ENCODE measurements at regions not wholly inside any gene's neighbourhood (a gene's known extent, or its start where the extent isn't known, plus 50 kb on each side); places are given as distances from the start of the nearest gene placed in this dataset.

DNA sequence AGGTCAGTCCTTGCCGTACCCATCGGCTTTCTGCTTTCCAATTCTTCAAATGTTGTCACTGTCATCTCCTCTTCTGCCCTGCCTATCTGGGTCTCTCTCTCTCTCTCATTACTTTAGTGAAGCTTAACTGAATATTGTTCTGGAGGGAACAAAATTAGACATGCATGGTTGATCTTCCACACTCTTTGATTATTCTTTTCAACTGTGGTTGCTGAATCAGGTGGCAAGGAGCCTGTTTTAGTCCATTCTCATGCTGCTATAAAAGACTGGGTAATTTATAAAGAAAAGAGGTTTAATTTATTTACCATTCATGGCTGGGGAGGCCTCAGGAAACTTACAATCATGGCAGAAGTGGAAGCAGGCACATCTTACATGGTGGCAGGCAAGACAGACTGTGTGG, 157.9 kb downstream of the ARL4C start:
- intact Hi-C loops (cut with micrococcal nuclease) = no loop called here
- Histone ChIP-seq H2AFZ (ENCODE audit: low read depth, low read length, poor library complexity, severe bottlenecking) (no peak overlapping the region), H3K79me2 (ENCODE audit: insufficient read depth, low read length) (no peaks in the 10 kb centered on the region), H3K27me3 (ENCODE audit: insufficient read depth, low read length) (no peaks in the 10 kb centered on the region), H4K20me1 (ENCODE audit: insufficient read depth) (no peaks in the 10 kb centered on the region), H3K9ac (ENCODE audit: low read length) (no peak overlapping the region), H3K4me2 (ENCODE audit: low read length) (no peak overlapping the region), H3K9me2 (ENCODE audit: insufficient read depth) (no peaks in the 10 kb centered on the region), H3K27ac (ENCODE audit: low read depth, low read length) (no peak overlapping the region), H3K9me3 (ENCODE audit: control insufficient read depth in 1 of 2, insufficient read depth in 1 of 2, low read depth in 1 of 2, low read length in 2 of 2) (no peaks in the 10 kb centered on the region), H3K4me3 (replicated peaks in 1 of 2; ENCODE audit: low read depth in 1 of 2, low read length in 2 of 2) (no peak overlapping the region), H3K4me1 (ENCODE audit: control insufficient read depth in 1 of 2, insufficient read depth in 2 of 2, low read length in 2 of 2) (peaks cover 0 to 3% of the 10 kb centered on the region in 2 experiments; a peak in 1 of 4 replicates), H3K36me3 (ENCODE audit: control insufficient read depth in 1 of 2, insufficient read depth in 2 of 2, low read length in 2 of 2) (no peaks in the 10 kb centered on the region)
- POLR2A ChIA-PET = no interaction called here
- DNase-seq (ENCODE audit: low read depth, low spot score) = no peak
- RAD21 ChIA-PET (ENCODE audit: low non-redundant PET in 1 of 2, low total read pairs in 2 of 2, uncharacterized antibody in 2 of 2, unreplicated experiment in 2 of 2) = no interaction called here
- CTCF ChIA-PET = no interaction called here
- no TSS peak for BruUV-seq (replicated peaks)
- TF ChIP-seq EZH2phosphoT487 (IDR thresholded peaks at IDR 0.05; ENCODE audit: borderline replicate concordance) = no peak
- no peak for TF ChIP-seq SRF (IDR thresholded peaks at IDR 0.05; ENCODE audit: low read depth)
- no peak for TF ChIP-seq POLR2A (IDR thresholded peaks at IDR 0.05; ENCODE audit: borderline replicate concordance, extremely low read depth, insufficient read depth, insufficient read length)
- TF ChIP-seq, protein P1, sequence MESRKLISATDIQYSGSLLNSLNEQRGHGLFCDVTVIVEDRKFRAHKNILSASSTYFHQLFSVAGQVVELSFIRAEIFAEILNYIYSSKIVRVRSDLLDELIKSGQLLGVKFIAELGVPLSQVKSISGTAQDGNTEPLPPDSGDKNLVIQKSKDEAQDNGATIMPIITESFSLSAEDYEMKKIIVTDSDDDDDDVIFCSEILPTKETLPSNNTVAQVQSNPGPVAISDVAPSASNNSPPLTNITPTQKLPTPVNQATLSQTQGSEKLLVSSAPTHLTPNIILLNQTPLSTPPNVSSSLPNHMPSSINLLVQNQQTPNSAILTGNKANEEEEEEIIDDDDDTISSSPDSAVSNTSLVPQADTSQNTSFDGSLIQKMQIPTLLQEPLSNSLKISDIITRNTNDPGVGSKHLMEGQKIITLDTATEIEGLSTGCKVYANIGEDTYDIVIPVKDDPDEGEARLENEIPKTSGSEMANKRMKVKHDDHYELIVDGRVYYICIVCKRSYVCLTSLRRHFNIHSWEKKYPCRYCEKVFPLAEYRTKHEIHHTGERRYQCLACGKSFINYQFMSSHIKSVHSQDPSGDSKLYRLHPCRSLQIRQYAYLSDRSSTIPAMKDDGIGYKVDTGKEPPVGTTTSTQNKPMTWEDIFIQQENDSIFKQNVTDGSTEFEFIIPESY (IDR thresholded peaks at IDR 0.05; ENCODE audit: extremely low read depth, insufficient replicate concordance, low read length) = no peak
- TF ChIP-seq SIN3A (IDR thresholded peaks at IDR 0.05; ENCODE audit: low read depth) = no peak
- TF ChIP-seq CEBPB (IDR thresholded peaks at IDR 0.05; ENCODE audit: low read depth) = no peak
- TF ChIP-seq, protein P2, sequence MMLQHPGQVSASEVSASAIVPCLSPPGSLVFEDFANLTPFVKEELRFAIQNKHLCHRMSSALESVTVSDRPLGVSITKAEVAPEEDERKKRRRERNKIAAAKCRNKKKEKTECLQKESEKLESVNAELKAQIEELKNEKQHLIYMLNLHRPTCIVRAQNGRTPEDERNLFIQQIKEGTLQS (IDR thresholded peaks at IDR 0.05) = no peak
- no peak for TF ChIP-seq RAD21 (IDR thresholded peaks at IDR 0.05; ENCODE audit: low read depth)
- no peak for TF ChIP-seq YY1 (IDR thresholded peaks at IDR 0.05; ENCODE audit: extremely low read depth, insufficient replicate concordance, low read depth, low read length)
- TF ChIP-seq EZH2 (IDR thresholded peaks at IDR 0.05) = no peak
- no peak for TF ChIP-seq EGR1 (IDR thresholded peaks at IDR 0.05; ENCODE audit: low read depth)
- TF ChIP-seq, protein P3, sequence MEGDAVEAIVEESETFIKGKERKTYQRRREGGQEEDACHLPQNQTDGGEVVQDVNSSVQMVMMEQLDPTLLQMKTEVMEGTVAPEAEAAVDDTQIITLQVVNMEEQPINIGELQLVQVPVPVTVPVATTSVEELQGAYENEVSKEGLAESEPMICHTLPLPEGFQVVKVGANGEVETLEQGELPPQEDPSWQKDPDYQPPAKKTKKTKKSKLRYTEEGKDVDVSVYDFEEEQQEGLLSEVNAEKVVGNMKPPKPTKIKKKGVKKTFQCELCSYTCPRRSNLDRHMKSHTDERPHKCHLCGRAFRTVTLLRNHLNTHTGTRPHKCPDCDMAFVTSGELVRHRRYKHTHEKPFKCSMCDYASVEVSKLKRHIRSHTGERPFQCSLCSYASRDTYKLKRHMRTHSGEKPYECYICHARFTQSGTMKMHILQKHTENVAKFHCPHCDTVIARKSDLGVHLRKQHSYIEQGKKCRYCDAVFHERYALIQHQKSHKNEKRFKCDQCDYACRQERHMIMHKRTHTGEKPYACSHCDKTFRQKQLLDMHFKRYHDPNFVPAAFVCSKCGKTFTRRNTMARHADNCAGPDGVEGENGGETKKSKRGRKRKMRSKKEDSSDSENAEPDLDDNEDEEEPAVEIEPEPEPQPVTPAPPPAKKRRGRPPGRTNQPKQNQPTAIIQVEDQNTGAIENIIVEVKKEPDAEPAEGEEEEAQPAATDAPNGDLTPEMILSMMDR (IDR thresholded peaks at IDR 0.05 in 2 of 3, conservative IDR thresholded peaks at IDR 0.05 in 1 of 3; ENCODE audit: borderline replicate concordance in 1 of 3, insufficient read depth in 1 of 3, low read depth in 2 of 3, low read length in 2 of 3) = no peak
- TF ChIP-seq CBX3 (IDR thresholded peaks at IDR 0.05; ENCODE audit: low read depth) = no peak
- no peak for TF ChIP-seq FOSL1 (IDR thresholded peaks at IDR 0.05; ENCODE audit: low read depth)
- no peak for TF ChIP-seq SP1 (IDR thresholded peaks at IDR 0.05; ENCODE audit: low read depth)
- no peak for ATAC-seq

All from HCT116 (cell line).